CD14-positive monocyte (primary cell): ENCODE measurements at regions not wholly inside any gene's neighbourhood (a gene's known extent, or its start where the extent isn't known, plus 50 kb on each side); places are given as distances from the start of the nearest gene placed in this dataset.

ENCODE experiments used
- DNase-seq, 3 donors: peaks; one replicate each; pipeline ENCODE4 v3.0.0-alpha.2; 2011 to 2022
- H2AFZ ChIP-seq: 2 replicates; pipeline ENCODE4 v1.6.0; 2012; ENCODE audit warnings: mild to moderate bottlenecking, low read depth, low read length, inconsistent platforms; ENCODE audit not compliant: insufficient read depth, poor library complexity, severe bottlenecking
- H3K27ac ChIP-seq, 2 donors: 1 replicate in 1 of 2; 2 replicates in 1 of 2; pipeline ENCODE4 v1.5.1; 2012 to 2013; ENCODE audit warnings: low read length in 2 of 2, control low read depth in 1 of 2, inconsistent platforms in 1 of 2, low read depth in 1 of 2, mild to moderate bottlenecking in 1 of 2
- H3K27me3 ChIP-seq, 2 donors: one replicate each; pipeline versions ENCODE4 v1.6.0 to v1.6.1; 2011 to 2013; ENCODE audit warnings: low read length in 2 of 2; ENCODE audit not compliant: control insufficient read depth in 2 of 2, insufficient read depth in 2 of 2
- H3K36me3 ChIP-seq, 2 donors: replicated peaks in 1 of 2; 1 replicate in 1 of 2; 2 replicates in 1 of 2; pipeline versions ENCODE4 v1.5.1 to v1.6.1; 2012 to 2013; ENCODE audit warnings: low read length in 2 of 2, control low read depth in 1 of 2, inconsistent platforms in 1 of 2, mild to moderate bottlenecking in 1 of 2; ENCODE audit not compliant: insufficient read depth in 2 of 2, control insufficient read depth in 1 of 2
- H3K4me1 ChIP-seq, 2 donors: 1 replicate in 1 of 2; 2 replicates in 1 of 2; pipeline versions ENCODE4 v1.5.1 to v1.6.1; 2012 to 2013; ENCODE audit warnings: low read length in 2 of 2, control low read depth in 1 of 2, inconsistent platforms in 1 of 2, mild to moderate bottlenecking in 1 of 2, moderate library complexity in 1 of 2; ENCODE audit not compliant: insufficient read depth in 2 of 2, control insufficient read depth in 1 of 2
- H3K4me2 ChIP-seq: replicated peaks from 2 replicates; pipeline ENCODE3; 2012; ENCODE audit warnings: low read length, moderate library complexity, mild to moderate bottlenecking; ENCODE audit not compliant: poor library complexity, severe bottlenecking; ENCODE audit errors: extremely low read depth
- H3K4me3 ChIP-seq, 3 experiments: fragments of 200-600 bp in 1 of 3; sonication (generic) in 1 of 3; replicated peaks in 1 of 3; 1 replicate in 2 of 3; 2 replicates in 1 of 3; pipeline ENCODE4 v1.5.1; 2011 to 2013; ENCODE audit warnings: low read length in 3 of 3, mild to moderate bottlenecking in 3 of 3, control low read depth in 2 of 3, low read depth in 2 of 3, inconsistent platforms in 1 of 3, moderate library complexity in 1 of 3
- H3K79me2 ChIP-seq: 2 replicates; pipeline ENCODE4 v1.6.0; 2012; ENCODE audit warnings: mild to moderate bottlenecking, control low read depth, inconsistent platforms, low read length, moderate library complexity; ENCODE audit not compliant: insufficient read depth
- H3K9ac ChIP-seq: 2 replicates; pipeline ENCODE4 v1.6.0; 2017; ENCODE audit warnings: low read length, mild to moderate bottlenecking; ENCODE audit not compliant: insufficient read depth, poor library complexity, severe bottlenecking
- H3K9me3 ChIP-seq, 2 donors: replicated peaks in 1 of 2; 1 replicate in 1 of 2; 2 replicates in 1 of 2; pipeline versions ENCODE4 v1.5.1 to v1.6.1; 2012 to 2013; ENCODE audit warnings: low read length in 2 of 2, control low read depth in 1 of 2; ENCODE audit not compliant: control insufficient read depth in 1 of 2, insufficient read depth in 1 of 2
- H4K20me1 ChIP-seq: 2 replicates; pipeline ENCODE4 v1.6.0; 2012; ENCODE audit warnings: mild to moderate bottlenecking, low read length, control low read depth, moderate library complexity; ENCODE audit not compliant: insufficient read depth
- H3K27ac Mint-ChIP-seq, 7 donors: one replicate each; pipeline ENCODE4 v1.8.0; 2020; ENCODE audit warnings: mild to moderate bottlenecking in 7 of 7, mixed read lengths in 7 of 7, moderate library complexity in 6 of 7, inconsistent platforms in 2 of 7
- H3K27me3 Mint-ChIP-seq, 3 donors: one replicate each; pipeline ENCODE4 v1.8.0; 2021 to 2022; ENCODE audit warnings: low read depth in 3 of 3, mild to moderate bottlenecking in 3 of 3, mixed read lengths in 3 of 3, moderate library complexity in 3 of 3, inconsistent platforms in 1 of 3
- H3K36me3 Mint-ChIP-seq, 2 donors: one replicate each; pipeline ENCODE4 v1.8.0; 2020; ENCODE audit warnings: mixed read lengths in 2 of 2, inconsistent platforms in 1 of 2, mild to moderate bottlenecking in 1 of 2
- H3K4me1 Mint-ChIP-seq: one replicate; pipeline ENCODE4 v1.8.0; 2020; ENCODE audit warnings: mild to moderate bottlenecking, mixed read lengths
- H3K4me3 Mint-ChIP-seq, 2 donors: one replicate each; pipeline ENCODE4 v1.8.0; 2020; ENCODE audit warnings: mild to moderate bottlenecking in 2 of 2, mixed read lengths in 2 of 2, moderate library complexity in 1 of 2
- H3K9me3 Mint-ChIP-seq, 7 donors: one replicate each; pipeline ENCODE4 v1.8.0; 2020 to 2022; ENCODE audit warnings: mixed read lengths in 7 of 7, mild to moderate bottlenecking in 6 of 7, moderate library complexity in 6 of 7, inconsistent platforms in 2 of 7
- CTCF ChIP-seq: fragments of 200-600 bp; IDR thresholded peaks from one replicate; pipeline ENCODE4 v1.8.0; 2022; ENCODE audit warnings: antibody characterized with exemption, mild to moderate bottlenecking
- WGBS: methylation state at CpG from one replicate; pipeline ENCODE4 v1.1.5; 2013; ENCODE audit warnings: missing lambda C conversion rate; ENCODE audit not compliant: insufficient coverage; 5-methylcytosine and 5-hydroxymethylcytosine counted together
- intact Hi-C, 2 donors: fragments of 100-400 bp; cut with micrococcal nuclease; formaldehyde crosslinking; loops; one replicate each; pipeline versions ENCODE4 v1.15.0 to v1.15.1; 2023

GRCh38 chr14:99011385-99011784 lies 260.6 kb downstream of the BCL11B start:
- H4K20me1 ChIP-seq: no peaks in the 10 kb centered on the region

GRCh38 chr14:99012703-99013102 lies 259.3 kb downstream of the BCL11B start:
- Histone ChIP-seq H3K9me3 (peaks cover 0 to 17% of the 10 kb centered on the region in 2 donors), H4K20me1 (no peaks in the 10 kb centered on the region), H3K9ac (no peak overlapping the region), H2AFZ (no peak overlapping the region), H3K4me2 (no peak overlapping the region), H3K79me2 (no peaks in the 10 kb centered on the region), H3K36me3 (peaks cover 0 to 3% of the 10 kb centered on the region in 2 donors), H3K4me3 (no peak overlapping the region), H3K4me1 (no peaks in the 10 kb centered on the region), H3K27me3 (no peaks in the 10 kb centered on the region), H3K27ac (no peak overlapping the region)
- 97% methylated on average over 10 of the region's 12 CpGs for WGBS
- intact Hi-C loops: no loop called here
- Mint-ChIP-seq H3K36me3 (peaks cover 6 to 7% of the 10 kb centered on the region in 2 donors), H3K9me3 (peaks cover 0 to 15% (median 10%) of the 10 kb centered on the region in 7 donors), H3K27ac (peak overlapping the region in 1 of 7 donors; percentile 21), H3K27me3 (peaks cover 3 to 4% (median 4%) of the 10 kb centered on the region in 3 donors), H3K4me1 (no peaks in the 10 kb centered on the region), H3K4me3 (no peak overlapping the region)
- TF ChIP-seq CTCF: no peak
- DNase-seq: no peak

More at GRCh38 chr14:99011385-99011784, 260.6 kb downstream of the BCL11B start:
- Mint-ChIP-seq H3K27ac (no peak overlapping the region), H3K27me3 (peaks cover 0 to 4% (median 4%) of the 10 kb centered on the region in 3 donors), H3K4me1 (no peaks in the 10 kb centered on the region), H3K9me3 (peaks cover 0 to 15% (median 10%) of the 10 kb centered on the region in 7 donors), H3K36me3 (peaks cover 6 to 7% of the 10 kb centered on the region in 2 donors), H3K4me3 (no peak overlapping the region)
- intact Hi-C loops: no loop called here
- peaks cover 0 to 3% of the 10 kb centered on the region in 2 donors for H3K36me3 ChIP-seq
- WGBS: 97% methylated on average over 6 of the region's 6 CpGs
- no peaks in the 10 kb centered on the region for H3K4me1 ChIP-seq
- peaks cover 0 to 17% of the 10 kb centered on the region in 2 donors for H3K9me3 ChIP-seq
- H2AFZ ChIP-seq: no peak overlapping the region
- H3K27me3 ChIP-seq: no peaks in the 10 kb centered on the region
- no peaks in the 10 kb centered on the region for H3K79me2 ChIP-seq
- no peak overlapping the region for H3K4me3 ChIP-seq
- TF ChIP-seq CTCF: no peak
- no peak overlapping the region for H3K9ac ChIP-seq
- H3K27ac ChIP-seq: no peak overlapping the region
- no peak for DNase-seq
- H3K4me2 ChIP-seq: no peak overlapping the region
